ENCODE measurements at regions not wholly inside any gene's neighbourhood (a gene's known extent, or its start where the extent isn't known, plus 50 kb on each side); places are given as distances from the start of the nearest gene placed in this dataset.

- no peaks in the 10 kb centered on the region for H3K9me3 Mint-ChIP-seq
- no peaks in the 10 kb centered on the region for H3K36me3 Mint-ChIP-seq
- TF ChIP-seq, protein P1, sequence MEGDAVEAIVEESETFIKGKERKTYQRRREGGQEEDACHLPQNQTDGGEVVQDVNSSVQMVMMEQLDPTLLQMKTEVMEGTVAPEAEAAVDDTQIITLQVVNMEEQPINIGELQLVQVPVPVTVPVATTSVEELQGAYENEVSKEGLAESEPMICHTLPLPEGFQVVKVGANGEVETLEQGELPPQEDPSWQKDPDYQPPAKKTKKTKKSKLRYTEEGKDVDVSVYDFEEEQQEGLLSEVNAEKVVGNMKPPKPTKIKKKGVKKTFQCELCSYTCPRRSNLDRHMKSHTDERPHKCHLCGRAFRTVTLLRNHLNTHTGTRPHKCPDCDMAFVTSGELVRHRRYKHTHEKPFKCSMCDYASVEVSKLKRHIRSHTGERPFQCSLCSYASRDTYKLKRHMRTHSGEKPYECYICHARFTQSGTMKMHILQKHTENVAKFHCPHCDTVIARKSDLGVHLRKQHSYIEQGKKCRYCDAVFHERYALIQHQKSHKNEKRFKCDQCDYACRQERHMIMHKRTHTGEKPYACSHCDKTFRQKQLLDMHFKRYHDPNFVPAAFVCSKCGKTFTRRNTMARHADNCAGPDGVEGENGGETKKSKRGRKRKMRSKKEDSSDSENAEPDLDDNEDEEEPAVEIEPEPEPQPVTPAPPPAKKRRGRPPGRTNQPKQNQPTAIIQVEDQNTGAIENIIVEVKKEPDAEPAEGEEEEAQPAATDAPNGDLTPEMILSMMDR (conservative IDR thresholded peaks at IDR 0.05), result no peak
- no peak for DNase-seq (ENCODE audit: extremely low spot score, unreplicated experiment)
- H3K4me3 Mint-ChIP-seq, result no peak overlapping the region
- H3K27me3 Mint-ChIP-seq, result no peaks in the 10 kb centered on the region
- H3K27ac Mint-ChIP-seq, result no peak overlapping the region
- no peaks in the 10 kb centered on the region for H3K4me1 Mint-ChIP-seq (ENCODE audit: unreplicated experiment)
Observed at GRCh38 chr3:161950318-161950868, 453.8 kb downstream of the OTOL1 start.

GRCh38 chr3:161957467-161957866 is 460.9 kb downstream of the OTOL1 start:
- Mint-ChIP-seq H3K9me3 (no peaks in the 10 kb centered on the region), H3K36me3 (no peaks in the 10 kb centered on the region), H3K4me1 (ENCODE audit: unreplicated experiment) (no peaks in the 10 kb centered on the region), H3K27ac (no peak overlapping the region), H3K4me3 (no peak overlapping the region), H3K27me3 (no peaks in the 10 kb centered on the region)
- TF ChIP-seq, protein P1 (conservative IDR thresholded peaks at IDR 0.05), result no peak
- DNase-seq (ENCODE audit: extremely low spot score, unreplicated experiment), result no peak

GRCh38 chr3:161964857-161965256 is 468.2 kb downstream of the OTOL1 start:
- H3K4me3 Mint-ChIP-seq, result no peak overlapping the region
- TF ChIP-seq, protein P1 (conservative IDR thresholded peaks at IDR 0.05), result no peak

DNA sequence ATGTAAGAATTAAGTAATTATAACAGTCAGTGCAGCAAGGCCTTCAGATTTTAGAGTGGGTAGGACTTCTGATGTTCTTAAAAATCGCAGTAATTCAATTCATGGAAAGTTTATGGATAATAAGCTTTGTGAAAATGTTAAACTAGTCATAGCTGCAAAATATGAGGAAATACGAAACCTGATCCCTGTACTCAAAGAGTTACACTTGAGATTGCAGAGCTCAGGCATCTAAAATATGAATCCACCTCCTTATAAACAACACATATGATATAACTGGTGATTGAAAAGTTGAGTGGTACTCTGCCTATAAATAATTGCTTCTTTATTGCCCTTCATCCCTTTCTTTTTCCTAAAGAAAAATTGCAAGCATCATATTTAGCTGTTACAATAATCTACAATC is 473.3 kb downstream of the OTOL1 start:
- DNase-seq (ENCODE audit: extremely low spot score, unreplicated experiment), result no peak
- Mint-ChIP-seq H3K9me3 (no peaks in the 10 kb centered on the region), H3K27ac (no peak overlapping the region)

More at GRCh38 chr3:161964857-161965256, 468.2 kb downstream of the OTOL1 start:
- no peaks in the 10 kb centered on the region for H3K4me1 Mint-ChIP-seq (ENCODE audit: unreplicated experiment)
- no peaks in the 10 kb centered on the region for H3K36me3 Mint-ChIP-seq
- DNase-seq (ENCODE audit: extremely low spot score, unreplicated experiment), result no peak
- no peaks in the 10 kb centered on the region for H3K27me3 Mint-ChIP-seq
- no peaks in the 10 kb centered on the region for H3K9me3 Mint-ChIP-seq
- no peak overlapping the region for H3K27ac Mint-ChIP-seq

DNA sequence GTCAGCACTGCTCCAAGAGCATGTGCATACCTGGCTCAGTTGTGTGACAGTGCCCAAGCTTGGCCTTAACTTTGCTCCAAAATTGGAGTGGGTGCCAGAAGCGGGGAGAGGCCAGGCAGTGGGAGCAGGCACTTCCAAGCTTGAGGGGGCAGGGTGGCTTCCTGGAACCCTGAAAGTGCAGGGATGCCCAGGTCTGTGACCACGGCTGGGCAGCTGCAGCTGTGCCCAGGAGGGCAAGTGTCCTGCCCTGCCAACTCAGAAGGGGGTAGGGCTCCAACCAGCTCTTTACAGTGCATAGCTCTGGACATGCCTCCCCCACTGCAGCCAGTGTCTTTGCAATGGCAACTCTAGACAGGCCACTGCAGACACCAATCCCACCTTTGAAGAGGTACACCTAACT is 478.6 kb downstream of the OTOL1 start:
- H3K27me3 Mint-ChIP-seq, result no peaks in the 10 kb centered on the region
- no peaks in the 10 kb centered on the region for H3K4me1 Mint-ChIP-seq (ENCODE audit: unreplicated experiment)
- DNase-seq (ENCODE audit: extremely low spot score, unreplicated experiment), result no peak
- no peaks in the 10 kb centered on the region for H3K36me3 Mint-ChIP-seq
- TF ChIP-seq, protein P1 (conservative IDR thresholded peaks at IDR 0.05), result no peak
- H3K9me3 Mint-ChIP-seq, result no peaks in the 10 kb centered on the region
- no peak overlapping the region for H3K4me3 Mint-ChIP-seq
- no peak overlapping the region for H3K27ac Mint-ChIP-seq

More for the DNA sequence above, 473.3 kb downstream of the OTOL1 start:
- TF ChIP-seq, protein P1 (conservative IDR thresholded peaks at IDR 0.05), result no peak
- no peaks in the 10 kb centered on the region for H3K36me3 Mint-ChIP-seq
- H3K4me3 Mint-ChIP-seq, result no peak overlapping the region
- no peaks in the 10 kb centered on the region for H3K4me1 Mint-ChIP-seq (ENCODE audit: unreplicated experiment)
- H3K27me3 Mint-ChIP-seq, result no peaks in the 10 kb centered on the region

DNA sequence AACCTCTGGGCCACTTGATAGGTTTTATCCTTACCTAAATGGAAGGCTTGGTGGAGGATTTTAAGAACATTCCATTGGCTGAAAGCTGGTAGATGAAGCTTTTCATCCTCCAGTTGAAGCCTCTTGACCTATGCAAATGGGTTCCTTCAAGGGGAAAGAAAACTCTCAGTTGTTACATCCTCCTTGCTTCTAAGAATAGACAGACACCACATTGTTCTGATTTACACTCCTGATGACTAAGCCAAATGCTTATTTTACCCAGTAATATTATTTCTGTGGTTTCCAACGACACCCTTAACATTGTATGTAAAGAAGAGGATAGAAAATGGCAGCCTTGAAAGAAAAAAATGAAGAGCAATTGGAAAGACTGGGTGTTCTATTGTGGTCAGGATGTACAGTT is 480.5 kb downstream of the OTOL1 start:
- TF ChIP-seq, protein P1 (conservative IDR thresholded peaks at IDR 0.05), result no peak
- Mint-ChIP-seq H3K27me3 (no peaks in the 10 kb centered on the region), H3K27ac (no peak overlapping the region), H3K36me3 (no peaks in the 10 kb centered on the region), H3K4me1 (ENCODE audit: unreplicated experiment) (no peaks in the 10 kb centered on the region), H3K9me3 (no peaks in the 10 kb centered on the region), H3K4me3 (no peak overlapping the region)
- DNase-seq (ENCODE audit: extremely low spot score, unreplicated experiment), result no peak

All from type B pancreatic cell (in vitro differentiated cells).